ENCODE measurements at regions not wholly inside any gene's neighbourhood (a gene's known extent, or its start where the extent isn't known, plus 50 kb on each side); places are given as distances from the start of the nearest gene placed in this dataset.

GRCh38 chr21:33157303-33157702 lies 72.4 kb upstream of the IFNAR2 start:
- no peak for DNase-seq

GRCh38 chr21:33158654-33159053 lies 71.1 kb upstream of the IFNAR2 start:
- DNase-seq = no peak

- no peak for DNase-seq
Measured at GRCh38 chr21:33162436-33162951, 67.2 kb upstream of the IFNAR2 start.

- DNase-seq = no peak
Measured at GRCh38 chr21:33168886-33169285, 60.9 kb upstream of the IFNAR2 start.

- no peak for DNase-seq
Measured at GRCh38 chr21:33169359-33169758, 60.4 kb upstream of the IFNAR2 start.

GRCh38 chr21:33171616-33172169 lies 58.0 kb upstream of the IFNAR2 start:
- DNase-seq = no peak

- DNase-seq = no peak
Measured at GRCh38 chr21:33174756-33175155, 55.0 kb upstream of the IFNAR2 start.
